ENCODE measurements at regions not wholly inside any gene's neighbourhood (a gene's known extent, or its start where the extent isn't known, plus 50 kb on each side); places are given as distances from the start of the nearest gene placed in this dataset.

- H3K4me3 ChIP-seq: no peak overlapping the region
- no peaks in the 10 kb centered on the region for H3K36me3 ChIP-seq
- H3K4me1 ChIP-seq: no peaks in the 10 kb centered on the region
- intact Hi-C loops (cut with DNase I; ENCODE audit: low total_unique reads): no loop called here
- TF ChIP-seq POLR2AphosphoS5 (IDR thresholded peaks at IDR 0.05) (no peak), CTCF (IDR thresholded peaks at IDR 0.05) (no peak), POLR2A (IDR thresholded peaks at IDR 0.05) (no peak)
- H3K9me3 ChIP-seq: no peaks in the 10 kb centered on the region
- H3K27ac ChIP-seq: no peak overlapping the region
- peaks cover 0 to 22% of the 10 kb centered on the region in 2 donors for H3K27me3 ChIP-seq
- DNase-seq (ENCODE audit: low spot score in 2 of 2): no peak
These were observed 59.6 kb upstream of the MAMLD1 start for GRCh38 chrX:150303386-150304097.

GRCh38 chrX:150306002-150306401 is 57.1 kb upstream of the MAMLD1 start:
- intact Hi-C loops (cut with DNase I; ENCODE audit: low total_unique reads): no loop called here
- Histone ChIP-seq H3K4me3 (no peak overlapping the region), H3K27me3 (peaks cover 0 to 22% of the 10 kb centered on the region in 2 donors), H3K4me1 (no peaks in the 10 kb centered on the region), H3K27ac (no peak overlapping the region), H3K9me3 (no peaks in the 10 kb centered on the region), H3K36me3 (no peaks in the 10 kb centered on the region)
- DNase-seq (ENCODE audit: low spot score in 2 of 2): no peak
- TF ChIP-seq CTCF (IDR thresholded peaks at IDR 0.05): no peak

GRCh38 chrX:150308041-150308440 is 55.1 kb upstream of the MAMLD1 start:
- no peak overlapping the region for H3K4me3 ChIP-seq

GRCh38 chrX:150308532-150309157 is 54.5 kb upstream of the MAMLD1 start:
- Histone ChIP-seq H3K27ac (no peak overlapping the region), H3K4me3 (no peak overlapping the region), H3K9me3 (no peaks in the 10 kb centered on the region), H3K4me1 (no peaks in the 10 kb centered on the region), H3K27me3 (peaks cover 0 to 8% of the 10 kb centered on the region in 2 donors), H3K36me3 (no peaks in the 10 kb centered on the region)
- intact Hi-C loops (cut with DNase I; ENCODE audit: low total_unique reads): no loop called here
- TF ChIP-seq POLR2AphosphoS5 (IDR thresholded peaks at IDR 0.05) (no peak), CTCF (IDR thresholded peaks at IDR 0.05) (no peak), POLR2A (IDR thresholded peaks at IDR 0.05) (no peak)
- no peak for DNase-seq (ENCODE audit: low spot score in 2 of 2)

More at GRCh38 chrX:150308041-150308440, 55.1 kb upstream of the MAMLD1 start:
- Histone ChIP-seq H3K27me3 (peaks cover 0 to 14% of the 10 kb centered on the region in 2 donors), H3K36me3 (no peaks in the 10 kb centered on the region), H3K4me1 (no peaks in the 10 kb centered on the region), H3K9me3 (no peaks in the 10 kb centered on the region), H3K27ac (no peak overlapping the region)
- DNase-seq (ENCODE audit: low spot score in 2 of 2): no peak
- TF ChIP-seq POLR2A (IDR thresholded peaks at IDR 0.05) (no peak), CTCF (IDR thresholded peaks at IDR 0.05) (no peak), POLR2AphosphoS5 (IDR thresholded peaks at IDR 0.05) (no peak)
- intact Hi-C loops (cut with DNase I; ENCODE audit: low total_unique reads): no loop called here

- Histone ChIP-seq H3K36me3 (no peaks in the 10 kb centered on the region), H3K4me3 (no peak overlapping the region), H3K4me1 (no peaks in the 10 kb centered on the region), H3K27me3 (peaks cover 0 to 14% of the 10 kb centered on the region in 2 donors), H3K27ac (no peak overlapping the region), H3K9me3 (no peaks in the 10 kb centered on the region)
- TF ChIP-seq POLR2AphosphoS5 (IDR thresholded peaks at IDR 0.05) (no peak), POLR2A (IDR thresholded peaks at IDR 0.05) (no peak), CTCF (IDR thresholded peaks at IDR 0.05) (no peak)
- no peak for DNase-seq (ENCODE audit: low spot score in 2 of 2)
- intact Hi-C loops (cut with DNase I; ENCODE audit: low total_unique reads): no loop called here
These were observed 52.7 kb upstream of the MAMLD1 start for GRCh38 chrX:150310417-150310816.
